Neutrophil (primary cell): ENCODE measurements at regions not wholly inside any gene's neighbourhood (a gene's known extent, or its start where the extent isn't known, plus 50 kb on each side); places are given as distances from the start of the nearest gene placed in this dataset.
"Not testable (repeated sequence)": the region's sequence is repeated elsewhere in the genome, so short reads cannot be mapped to it uniquely, and the experiment has no call there.

Experiments
- H3K27ac ChIP-seq: fragments of 200-600 bp; sonication (generic); 2 replicates; pipeline ENCODE4 v1.5.1; 2016; ENCODE audit warnings: mild to moderate bottlenecking, moderate library complexity
- H3K27me3 ChIP-seq: fragments of 200-600 bp; sonication (generic); 2 replicates; pipeline ENCODE4 v1.6.0; 2016; ENCODE audit warnings: mild to moderate bottlenecking
- H3K36me3 ChIP-seq: fragments of 200-600 bp; sonication (generic); 2 replicates; pipeline ENCODE4 v1.5.1; 2017
- H3K4me1 ChIP-seq, 2 experiments: fragments of 200-600 bp in 1 of 2; sonication (generic) in 1 of 2; 1 replicate in 1 of 2; 2 replicates in 1 of 2; pipeline versions ENCODE4 v1.5.1 to v1.6.1; 2013 to 2016; ENCODE audit warnings: low read depth in 1 of 2, low read length in 1 of 2, mild to moderate bottlenecking in 1 of 2, moderate library complexity in 1 of 2; ENCODE audit not compliant: control insufficient read depth in 1 of 2, insufficient read depth in 1 of 2
- H3K4me3 ChIP-seq, 2 experiments: fragments of 200-600 bp in 1 of 2; sonication (generic) in 1 of 2; 1 replicate in 1 of 2; 2 replicates in 1 of 2; pipeline ENCODE4 v1.5.1; 2013 to 2016; ENCODE audit warnings: low read depth in 1 of 2, low read length in 1 of 2, mild to moderate bottlenecking in 1 of 2, moderate library complexity in 1 of 2
- H3K9me3 ChIP-seq: fragments of 200-600 bp; sonication (generic); 2 replicates; pipeline ENCODE4 v1.5.1; 2016
- TF ChIP-seq, protein P1 (sequence below): fragments of 200-600 bp; sonication (generic); IDR thresholded peaks from 2 replicates; pipeline ENCODE4 v1.5.1; 2016; ENCODE audit warnings: antibody characterized with exemption

DNA sequence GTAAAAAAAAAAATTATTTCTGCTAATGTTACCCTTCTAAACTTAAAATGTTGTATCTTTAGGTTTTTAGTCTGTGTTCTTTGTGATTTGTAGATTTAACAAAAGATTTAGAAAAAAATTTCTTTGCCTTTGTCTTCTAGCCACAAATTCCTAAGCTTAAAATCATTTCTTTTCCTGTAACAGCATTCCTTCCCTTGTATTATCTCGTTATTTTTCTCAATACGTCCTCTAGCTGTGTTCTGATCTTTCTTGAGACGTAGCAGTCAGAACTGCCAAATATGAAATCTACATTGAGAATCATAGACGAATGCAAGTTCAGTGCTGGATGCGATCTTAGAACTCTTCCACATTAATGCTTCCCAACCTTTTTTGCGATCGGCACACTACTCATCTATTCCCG, 283.1 kb downstream of the UTRN start:
- TF ChIP-seq, protein P1, sequence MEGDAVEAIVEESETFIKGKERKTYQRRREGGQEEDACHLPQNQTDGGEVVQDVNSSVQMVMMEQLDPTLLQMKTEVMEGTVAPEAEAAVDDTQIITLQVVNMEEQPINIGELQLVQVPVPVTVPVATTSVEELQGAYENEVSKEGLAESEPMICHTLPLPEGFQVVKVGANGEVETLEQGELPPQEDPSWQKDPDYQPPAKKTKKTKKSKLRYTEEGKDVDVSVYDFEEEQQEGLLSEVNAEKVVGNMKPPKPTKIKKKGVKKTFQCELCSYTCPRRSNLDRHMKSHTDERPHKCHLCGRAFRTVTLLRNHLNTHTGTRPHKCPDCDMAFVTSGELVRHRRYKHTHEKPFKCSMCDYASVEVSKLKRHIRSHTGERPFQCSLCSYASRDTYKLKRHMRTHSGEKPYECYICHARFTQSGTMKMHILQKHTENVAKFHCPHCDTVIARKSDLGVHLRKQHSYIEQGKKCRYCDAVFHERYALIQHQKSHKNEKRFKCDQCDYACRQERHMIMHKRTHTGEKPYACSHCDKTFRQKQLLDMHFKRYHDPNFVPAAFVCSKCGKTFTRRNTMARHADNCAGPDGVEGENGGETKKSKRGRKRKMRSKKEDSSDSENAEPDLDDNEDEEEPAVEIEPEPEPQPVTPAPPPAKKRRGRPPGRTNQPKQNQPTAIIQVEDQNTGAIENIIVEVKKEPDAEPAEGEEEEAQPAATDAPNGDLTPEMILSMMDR, result no peak
- Histone ChIP-seq H3K4me3 (no peak overlapping the region), H3K36me3 (peaks cover 13% of the 10 kb centered on the region), H3K9me3 (no peaks in the 10 kb centered on the region), H3K27ac (no peak overlapping the region), H3K27me3 (no peaks in the 10 kb centered on the region), H3K4me1 (no peaks in the 10 kb centered on the region)

DNA sequence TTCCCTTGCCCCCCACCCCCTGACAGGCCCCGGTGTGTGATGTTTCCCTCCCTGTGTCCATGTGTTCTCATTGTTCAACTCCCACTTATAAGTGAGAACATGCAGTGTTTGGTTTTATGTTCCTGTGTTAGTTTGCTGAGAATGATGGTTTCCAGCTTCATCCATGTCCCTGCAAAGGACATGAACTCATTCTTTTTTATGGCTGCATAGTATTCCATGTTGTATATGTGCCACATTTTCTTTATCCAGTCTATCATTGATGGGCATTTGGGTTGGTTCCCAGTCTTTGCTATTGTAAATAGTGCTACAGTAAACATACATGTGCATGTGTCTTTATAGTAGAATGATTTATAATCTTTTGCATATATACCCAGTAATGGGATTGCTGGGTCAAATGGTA, 287.4 kb downstream of the UTRN start:
- not testable (repeated sequence) for H3K27me3 ChIP-seq, H3K4me3 ChIP-seq, H3K4me1 ChIP-seq, H3K9me3 ChIP-seq, H3K27ac ChIP-seq
- H3K36me3 ChIP-seq, result peaks cover 17% of the 10 kb centered on the region

DNA sequence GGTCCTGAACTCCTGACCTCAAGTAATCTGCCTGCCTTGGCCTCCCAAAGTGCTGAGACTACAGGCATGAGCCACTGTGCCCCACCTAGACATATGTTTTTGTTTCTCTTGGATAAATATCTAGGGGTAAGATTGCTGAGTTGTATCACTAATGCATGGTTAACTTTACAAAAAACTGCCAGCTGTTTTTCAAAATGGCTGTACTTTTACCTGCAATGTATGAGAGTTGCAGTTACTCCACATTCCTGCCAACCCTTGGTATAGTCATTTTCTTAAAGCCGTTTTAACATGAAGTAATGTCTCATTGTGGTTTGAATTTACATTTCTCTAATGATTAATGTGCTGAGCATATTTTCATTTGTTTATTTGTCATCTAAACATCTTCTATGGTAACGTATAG, 289.7 kb downstream of the UTRN start:
- peaks cover 28% of the 10 kb centered on the region for H3K36me3 ChIP-seq
- no peaks in the 10 kb centered on the region for H3K9me3 ChIP-seq

DNA sequence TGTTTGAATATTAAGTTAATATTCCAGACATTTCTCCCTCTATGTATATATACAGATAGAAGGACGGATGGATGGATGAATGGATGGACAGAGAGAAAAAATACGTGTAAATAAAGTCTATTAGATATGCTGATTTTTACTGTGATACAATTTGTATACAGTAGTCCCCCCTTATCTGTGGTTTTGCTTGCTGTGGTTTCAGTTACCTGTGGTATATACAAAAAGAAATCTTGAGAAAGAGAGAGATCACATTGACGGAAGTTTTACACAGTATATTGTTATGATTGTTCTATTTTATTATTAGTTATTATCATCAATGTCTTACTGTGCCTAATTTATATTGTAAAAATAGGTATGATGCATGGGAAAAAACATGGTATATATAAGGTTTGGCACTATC, 290.2 kb downstream of the UTRN start:
- Histone ChIP-seq H3K9me3 (no peaks in the 10 kb centered on the region), H3K27ac (no peak overlapping the region), H3K4me3 (no peak overlapping the region), H3K4me1 (no peaks in the 10 kb centered on the region), H3K27me3 (no peaks in the 10 kb centered on the region), H3K36me3 (peaks cover 29% of the 10 kb centered on the region)
- TF ChIP-seq, protein P1, result no peak

More for the DNA sequence above, 289.7 kb downstream of the UTRN start:
- Histone ChIP-seq H3K4me3 (no peak overlapping the region), H3K4me1 (no peaks in the 10 kb centered on the region), H3K27ac (no peak overlapping the region), H3K27me3 (no peaks in the 10 kb centered on the region)
- TF ChIP-seq, protein P1, result no peak

DNA sequence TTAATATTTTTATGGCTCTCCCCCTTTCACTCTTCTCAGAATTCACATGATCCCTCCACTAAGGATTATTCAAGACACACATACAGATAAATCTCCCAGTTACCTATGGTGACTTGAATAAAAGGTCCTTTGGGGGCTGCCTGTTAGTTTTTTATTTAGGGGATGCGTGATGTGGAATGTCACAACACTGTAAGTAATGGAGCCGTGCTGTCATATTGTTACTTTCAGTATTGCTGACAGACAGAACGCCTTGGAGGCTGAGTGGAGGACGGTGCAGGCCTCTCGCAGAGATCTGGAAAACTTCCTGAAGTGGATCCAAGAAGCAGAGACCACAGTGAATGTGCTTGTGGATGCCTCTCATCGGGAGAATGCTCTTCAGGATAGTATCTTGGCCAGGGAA, 291.7 kb downstream of the UTRN start:
- Histone ChIP-seq H3K4me1 (no peaks in the 10 kb centered on the region), H3K36me3 (peaks cover 34% of the 10 kb centered on the region), H3K4me3 (no peak overlapping the region), H3K27ac (no peak overlapping the region), H3K9me3 (no peaks in the 10 kb centered on the region), H3K27me3 (no peaks in the 10 kb centered on the region)
- TF ChIP-seq, protein P1, result no peak

DNA sequence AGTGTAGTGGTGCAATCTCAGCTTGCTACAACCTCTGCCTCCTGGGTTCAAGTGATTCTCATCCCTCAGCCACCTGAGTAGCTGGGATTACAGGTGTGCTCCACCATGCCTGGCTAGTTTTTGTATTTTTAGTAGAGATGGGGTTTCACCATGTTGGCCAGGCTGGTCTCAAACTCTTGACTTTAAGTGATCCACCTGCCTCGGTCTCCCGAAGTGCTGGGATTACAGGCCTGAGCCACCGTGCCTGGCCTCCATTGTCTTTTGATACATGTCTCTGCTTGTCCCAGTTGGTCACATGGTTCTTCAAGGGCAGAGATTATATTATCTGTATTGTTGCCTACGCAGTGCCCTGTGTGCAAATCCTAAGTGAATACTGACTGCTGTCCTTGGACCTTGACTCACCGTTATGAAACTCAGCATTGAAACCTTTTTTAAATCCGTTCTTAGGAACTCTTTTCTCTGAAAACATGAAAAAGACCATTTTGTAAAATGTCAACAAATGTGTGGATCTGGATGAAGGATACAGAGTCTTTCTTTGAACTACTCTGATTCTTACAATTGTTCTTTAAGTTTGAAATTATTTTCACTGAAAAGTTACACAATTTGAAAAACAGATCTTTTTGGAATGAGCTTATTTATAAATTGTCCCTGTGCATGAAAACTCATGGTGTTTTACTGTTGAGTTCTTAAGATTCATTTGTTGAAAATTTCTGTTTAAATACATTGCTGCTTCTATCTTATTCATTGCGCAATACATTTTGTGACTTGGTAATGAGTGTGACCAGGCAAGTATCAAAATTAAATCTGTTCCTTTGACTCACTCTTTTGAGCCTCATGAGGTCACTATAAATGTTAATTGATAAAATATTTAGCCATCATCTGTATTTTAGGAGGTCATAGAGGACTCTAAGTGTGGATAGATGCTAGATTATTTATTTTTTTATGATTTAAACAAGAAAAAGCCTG, 293.5 kb downstream of the UTRN start:
- Histone ChIP-seq H3K9me3 (no peaks in the 10 kb centered on the region), H3K4me1 (peaks cover 9 to 12% of the 10 kb centered on the region in 2 experiments), H3K27me3 (no peaks in the 10 kb centered on the region), H3K4me3 (no peak overlapping the region), H3K36me3 (peaks cover 34% of the 10 kb centered on the region), H3K27ac (no peak overlapping the region)
- TF ChIP-seq, protein P1, result no peak
